ENCODE measurements at regions not wholly inside any gene's neighbourhood (a gene's known extent, or its start where the extent isn't known, plus 50 kb on each side); places are given as distances from the start of the nearest gene placed in this dataset.

GRCh38 chr2:212667751-212668316, 129.2 kb upstream of the ERBB4 start:
- H3K4me3 ChIP-seq: no peak overlapping the region
- H3K27me3 ChIP-seq: no peaks in the 10 kb centered on the region
- H3K9me3 ChIP-seq: no peaks in the 10 kb centered on the region
- no peak for TF ChIP-seq POLR2AphosphoS5 (IDR thresholded peaks at IDR 0.05)
- no peak for TF ChIP-seq EP300 (IDR thresholded peaks at IDR 0.05)
- no peak for TF ChIP-seq POLR2A (IDR thresholded peaks at IDR 0.05)
- H3K36me3 ChIP-seq: no peaks in the 10 kb centered on the region
- no peak overlapping the region for H3K27ac ChIP-seq
- intact Hi-C loops (cut with DNase I): no loop called here
- peaks cover 0 to 14% (median 4%) of the 10 kb centered on the region in 4 donors for H3K4me1 ChIP-seq
- DNase-seq: no peak

- no peak for TF ChIP-seq CTCF (IDR thresholded peaks at IDR 0.05)
- TF ChIP-seq EP300 (IDR thresholded peaks at IDR 0.05): no peak
- TF ChIP-seq POLR2AphosphoS5 (IDR thresholded peaks at IDR 0.05): no peak
- TF ChIP-seq POLR2A (IDR thresholded peaks at IDR 0.05): no peak
- intact Hi-C loops (cut with DNase I): no loop called here
- Histone ChIP-seq H3K27ac (no peak overlapping the region), H3K4me1 (peaks cover 0 to 14% (median 4%) of the 10 kb centered on the region in 4 donors), H3K27me3 (no peaks in the 10 kb centered on the region), H3K9me3 (no peaks in the 10 kb centered on the region), H3K36me3 (no peaks in the 10 kb centered on the region), H3K4me3 (no peak overlapping the region)
- 78 to 84% methylated on average over 1 of the region's 1 CpG for WGBS, 2 donors
- DNase-seq: no peak
Observed at GRCh38 chr2:212665948-212666347, 127.3 kb upstream of the ERBB4 start.

GRCh38 chr2:212659441-212659840, 120.8 kb upstream of the ERBB4 start:
- 52 to 59% methylated on average over 3 of the region's 3 CpGs for WGBS, 2 donors
- H3K9me3 ChIP-seq: peaks cover 0 to 4% (median 0%) of the 10 kb centered on the region in 4 donors
- no peak for DNase-seq
- no peaks in the 10 kb centered on the region for H3K4me1 ChIP-seq
- intact Hi-C loops (cut with DNase I): no loop called here
- H3K4me3 ChIP-seq: no peak overlapping the region
- TF ChIP-seq CTCF (IDR thresholded peaks at IDR 0.05) (no peak), POLR2AphosphoS5 (IDR thresholded peaks at IDR 0.05) (no peak), EP300 (IDR thresholded peaks at IDR 0.05) (no peak), POLR2A (IDR thresholded peaks at IDR 0.05) (no peak)
- H3K27me3 ChIP-seq: no peaks in the 10 kb centered on the region
- no peaks in the 10 kb centered on the region for H3K36me3 ChIP-seq
- H3K27ac ChIP-seq: no peak overlapping the region

- DNase-seq: no peak
- intact Hi-C loops (cut with DNase I): no loop called here
Observed at GRCh38 chr2:212649646-212650045, 111.0 kb upstream of the ERBB4 start.

More at GRCh38 chr2:212649646-212650045, 111.0 kb upstream of the ERBB4 start:
- TF ChIP-seq POLR2AphosphoS5 (IDR thresholded peaks at IDR 0.05) (no peak), CTCF (IDR thresholded peaks at IDR 0.05) (no peak), POLR2A (IDR thresholded peaks at IDR 0.05) (no peak), EP300 (IDR thresholded peaks at IDR 0.05) (no peak)
- H3K27ac ChIP-seq: no peak overlapping the region
- H3K4me1 ChIP-seq: no peaks in the 10 kb centered on the region
- H3K9me3 ChIP-seq: no peaks in the 10 kb centered on the region
- no peaks in the 10 kb centered on the region for H3K36me3 ChIP-seq
- no peak overlapping the region for H3K4me3 ChIP-seq
- no peaks in the 10 kb centered on the region for H3K27me3 ChIP-seq
- 14 to 55% methylated on average over 1 of the region's 1 CpG for WGBS, 2 donors
